BLaER1 treated with 17β-estradiol and CSF1 and Interleukin-3, amounts not matched to agents 10 nM and 100 nM (cell line): ENCODE measurements at regions not wholly inside any gene's neighbourhood (a gene's known extent, or its start where the extent isn't known, plus 50 kb on each side); places are given as distances from the start of the nearest gene placed in this dataset.
A peak's percentile ranks its signal among the peaks of the same experiment; 100 is the strongest.

Experiments
- H3K27ac ChIP-seq, 11 experiments: shearing (Covaris generic); formaldehyde crosslinking; 2 replicates each; pipeline ENCODE4 v1.8.1; 2022
- H3K27me3 ChIP-seq, 11 experiments: shearing (Covaris generic); formaldehyde crosslinking; 2 replicates each; pipeline ENCODE4 v1.8.1; 2022
- H3K36me3 ChIP-seq, 11 experiments: shearing (Covaris generic); formaldehyde crosslinking; 2 replicates each; pipeline ENCODE4 v1.8.1; 2022
- H3K4me1 ChIP-seq, 10 experiments: shearing (Covaris generic); formaldehyde crosslinking; 2 replicates each; pipeline ENCODE4 v1.8.1; 2022
- H3K4me2 ChIP-seq, 11 experiments: shearing (Covaris generic); formaldehyde crosslinking; 2 replicates each; pipeline ENCODE4 v1.8.1; 2022
- H3K4me3 ChIP-seq, 10 experiments: shearing (Covaris generic); formaldehyde crosslinking; 2 replicates each; pipeline ENCODE4 v1.8.1; 2022
- H3K9ac ChIP-seq, 11 experiments: shearing (Covaris generic); formaldehyde crosslinking; 2 replicates each; pipeline ENCODE4 v1.8.1; 2022
- H3K9me3 ChIP-seq, 11 experiments: shearing (Covaris generic); formaldehyde crosslinking; replicated peaks in 1 of 11; 2 replicates each; pipeline ENCODE4 v1.8.1; 2022
- H4K20me1 ChIP-seq, 11 experiments: shearing (Covaris generic); formaldehyde crosslinking; 2 replicates each; pipeline ENCODE4 v1.8.1; 2022
- Cebpa-rat ChIP-seq, 11 experiments: shearing (Covaris generic); IDR thresholded peaks; 2 replicates each; pipeline ENCODE4 v1.8.1; 2022

GRCh38 chr2:19609266-19609665 lies 250.8 kb upstream of the OSR1 start:
- Histone ChIP-seq H3K27me3 (no peaks in the 10 kb centered on the region), H3K36me3 (no peaks in the 10 kb centered on the region), H3K4me3 (no peak overlapping the region), H3K4me1 (no peaks in the 10 kb centered on the region), H3K27ac (no peak overlapping the region), H3K9me3 (peaks cover 9 to 21% (median 15%) of the 10 kb centered on the region in 11 experiments), H4K20me1 (no peaks in the 10 kb centered on the region), H3K9ac (no peak overlapping the region), H3K4me2 (no peak overlapping the region)
- no peak for TF ChIP-seq Cebpa-rat (IDR thresholded peaks at IDR 0.05)

- H3K36me3 ChIP-seq = no peaks in the 10 kb centered on the region
- H3K4me1 ChIP-seq = no peaks in the 10 kb centered on the region
- no peak overlapping the region for H3K9ac ChIP-seq
- no peak overlapping the region for H3K27ac ChIP-seq
- H3K27me3 ChIP-seq = no peaks in the 10 kb centered on the region
- H3K4me2 ChIP-seq = no peak overlapping the region
- no peak for TF ChIP-seq Cebpa-rat (IDR thresholded peaks at IDR 0.05)
- H3K9me3 ChIP-seq = peaks cover 0 to 14% (median 5%) of the 10 kb centered on the region in 11 experiments; a peak in 13 of 22 replicates
- H4K20me1 ChIP-seq = no peaks in the 10 kb centered on the region
- no peak overlapping the region for H3K4me3 ChIP-seq
These were observed 249.7 kb upstream of the OSR1 start for GRCh38 chr2:19607931-19608771.

- H3K4me3 ChIP-seq = no peak overlapping the region
- H3K27ac ChIP-seq = no peak overlapping the region
- no peaks in the 10 kb centered on the region for H3K36me3 ChIP-seq
- H4K20me1 ChIP-seq = no peaks in the 10 kb centered on the region
- no peaks in the 10 kb centered on the region for H3K27me3 ChIP-seq
- H3K4me1 ChIP-seq = no peaks in the 10 kb centered on the region
- H3K9ac ChIP-seq = no peak overlapping the region
- H3K4me2 ChIP-seq = no peak overlapping the region
- no peak for TF ChIP-seq Cebpa-rat (IDR thresholded peaks at IDR 0.05)
- H3K9me3 ChIP-seq = peaks cover 3 to 14% (median 11%) of the 10 kb centered on the region in 11 experiments; a peak in 13 of 22 replicates
These were observed 249.0 kb upstream of the OSR1 start for GRCh38 chr2:19607400-19607799.

- H4K20me1 ChIP-seq = no peaks in the 10 kb centered on the region
- no peaks in the 10 kb centered on the region for H3K4me1 ChIP-seq
- no peak overlapping the region for H3K4me3 ChIP-seq
- H3K9me3 ChIP-seq = peaks cover 4 to 15% (median 12%) of the 10 kb centered on the region in 11 experiments; a peak in 13 of 22 replicates
- H3K27ac ChIP-seq = no peak overlapping the region
- no peak overlapping the region for H3K4me2 ChIP-seq
- H3K36me3 ChIP-seq = no peaks in the 10 kb centered on the region
- no peak overlapping the region for H3K9ac ChIP-seq
- H3K27me3 ChIP-seq = no peaks in the 10 kb centered on the region
- no peak for TF ChIP-seq Cebpa-rat (IDR thresholded peaks at IDR 0.05)
These were observed 242.6 kb upstream of the OSR1 start for GRCh38 chr2:19600982-19601381.

- H3K4me2 ChIP-seq = no peak overlapping the region
- TF ChIP-seq Cebpa-rat (IDR thresholded peaks at IDR 0.05) = no peak
- H3K27ac ChIP-seq = no peak overlapping the region
- H3K9ac ChIP-seq = no peak overlapping the region
- H3K4me1 ChIP-seq = no peaks in the 10 kb centered on the region
- H4K20me1 ChIP-seq = no peaks in the 10 kb centered on the region
- peaks cover 4 to 15% (median 12%) of the 10 kb centered on the region in 11 experiments; a peak in 13 of 22 replicates for H3K9me3 ChIP-seq
- no peaks in the 10 kb centered on the region for H3K27me3 ChIP-seq
- no peak overlapping the region for H3K4me3 ChIP-seq
- H3K36me3 ChIP-seq = no peaks in the 10 kb centered on the region
These were observed 242.1 kb upstream of the OSR1 start for GRCh38 chr2:19600506-19600905.

- Histone ChIP-seq H3K4me2 (no peak overlapping the region), H3K4me1 (no peaks in the 10 kb centered on the region), H3K9ac (no peak overlapping the region), H3K4me3 (no peak overlapping the region), H3K9me3 (peaks cover 4 to 10% (median 7%) of the 10 kb centered on the region in 11 experiments; a peak in 13 of 22 replicates), H3K27me3 (no peaks in the 10 kb centered on the region), H4K20me1 (no peaks in the 10 kb centered on the region), H3K36me3 (no peaks in the 10 kb centered on the region), H3K27ac (no peak overlapping the region)
- TF ChIP-seq Cebpa-rat (IDR thresholded peaks at IDR 0.05) = no peak
These were observed 240.5 kb upstream of the OSR1 start for GRCh38 chr2:19598971-19599370.

- Histone ChIP-seq H4K20me1 (no peaks in the 10 kb centered on the region), H3K4me1 (no peaks in the 10 kb centered on the region), H3K27ac (no peak overlapping the region), H3K4me2 (no peak overlapping the region), H3K9me3 (no peaks in the 10 kb centered on the region), H3K9ac (no peak overlapping the region), H3K4me3 (no peak overlapping the region), H3K36me3 (no peaks in the 10 kb centered on the region), H3K27me3 (no peaks in the 10 kb centered on the region)
- TF ChIP-seq Cebpa-rat (IDR thresholded peaks at IDR 0.05) = no peak
These were observed 233.8 kb upstream of the OSR1 start for GRCh38 chr2:19592197-19592596.

GRCh38 chr2:19589791-19590190 lies 231.4 kb upstream of the OSR1 start:
- no peaks in the 10 kb centered on the region for H4K20me1 ChIP-seq
- H3K4me1 ChIP-seq = no peaks in the 10 kb centered on the region
- no peak overlapping the region for H3K9ac ChIP-seq
- H3K9me3 ChIP-seq = no peaks in the 10 kb centered on the region
- no peaks in the 10 kb centered on the region for H3K36me3 ChIP-seq
- no peak for TF ChIP-seq Cebpa-rat (IDR thresholded peaks at IDR 0.05)
- H3K4me2 ChIP-seq = no peak overlapping the region
- H3K27ac ChIP-seq = no peak overlapping the region
- no peaks in the 10 kb centered on the region for H3K27me3 ChIP-seq
- no peak overlapping the region for H3K4me3 ChIP-seq

- Histone ChIP-seq H3K4me1 (peaks cover 0 to 13% (median 9%) of the 10 kb centered on the region in 10 experiments; a peak in 11 of 20 replicates), H3K36me3 (no peaks in the 10 kb centered on the region), H3K4me2 (peak overlapping the region in 1 of 11 experiments; percentile 68; a peak in 1 of 22 replicates), H4K20me1 (no peaks in the 10 kb centered on the region), H3K27me3 (no peaks in the 10 kb centered on the region), H3K9ac (no peak overlapping the region), H3K27ac (no peak overlapping the region), H3K4me3 (no peak overlapping the region), H3K9me3 (peaks cover 0 to 4% (median 0%) of the 10 kb centered on the region in 11 experiments; a peak in 1 of 22 replicates)
- no peak for TF ChIP-seq Cebpa-rat (IDR thresholded peaks at IDR 0.05)
These were observed 222.4 kb upstream of the OSR1 start for GRCh38 chr2:19580830-19581229.

GRCh38 chr2:19580264-19580663 lies 221.8 kb upstream of the OSR1 start:
- no peak for TF ChIP-seq Cebpa-rat (IDR thresholded peaks at IDR 0.05)
- Histone ChIP-seq H3K4me3 (no peak overlapping the region), H3K9me3 (peaks cover 0 to 4% (median 0%) of the 10 kb centered on the region in 11 experiments; a peak in 1 of 22 replicates), H3K4me1 (peaks cover 0 to 13% (median 9%) of the 10 kb centered on the region in 10 experiments; a peak in 11 of 20 replicates), H4K20me1 (no peaks in the 10 kb centered on the region), H3K9ac (no peak overlapping the region), H3K4me2 (peak overlapping the region in 10 of 11 experiments; percentile 6 to 68 (median 16); a peak in 12 of 22 replicates), H3K27ac (peak overlapping the region in 1 of 11 experiments; percentile 13; a peak in 1 of 22 replicates), H3K27me3 (no peaks in the 10 kb centered on the region), H3K36me3 (no peaks in the 10 kb centered on the region)
